Glutamatergic neuron (in vitro differentiated cells): ENCODE measurements at regions not wholly inside any gene's neighbourhood (a gene's known extent, or its start where the extent isn't known, plus 50 kb on each side); places are given as distances from the start of the nearest gene placed in this dataset.

Experiments
- DNase-seq: peaks from one replicate; pipeline ENCODE4 v3.0.0; 2022
- H3K27ac Mint-ChIP-seq: one replicate; pipeline ENCODE4 v1.8.0; 2020; ENCODE audit warnings: mild to moderate bottlenecking, mixed read lengths, inconsistent platforms; ENCODE audit not compliant: unreplicated experiment
- H3K27me3 Mint-ChIP-seq: one replicate; pipeline ENCODE4 v1.8.0; 2020; ENCODE audit warnings: mild to moderate bottlenecking, moderate library complexity, mixed read lengths, inconsistent platforms; ENCODE audit not compliant: unreplicated experiment
- H3K36me3 Mint-ChIP-seq: one replicate; pipeline ENCODE4 v1.8.0; 2020; ENCODE audit warnings: mild to moderate bottlenecking, mixed read lengths, inconsistent platforms; ENCODE audit not compliant: unreplicated experiment
- H3K4me1 Mint-ChIP-seq: one replicate; pipeline ENCODE4 v1.8.0; 2020; ENCODE audit warnings: mild to moderate bottlenecking, low read depth, mixed read lengths, inconsistent platforms; ENCODE audit not compliant: unreplicated experiment
- H3K4me3 Mint-ChIP-seq: one replicate; pipeline ENCODE4 v1.8.0; 2020; ENCODE audit warnings: mild to moderate bottlenecking, mixed read lengths, inconsistent platforms; ENCODE audit not compliant: unreplicated experiment
- H3K9me3 Mint-ChIP-seq: one replicate; pipeline ENCODE4 v1.8.0; 2020; ENCODE audit warnings: mild to moderate bottlenecking, moderate library complexity, mixed read lengths, inconsistent platforms; ENCODE audit not compliant: unreplicated experiment
- TF ChIP-seq, protein P1 (sequence below): fragments of 200-600 bp; sonication (generic); IDR thresholded peaks from one replicate; pipeline ENCODE4 v1.5.0; 2021; ENCODE audit not compliant: partially characterized antibody, unreplicated experiment

DNA sequence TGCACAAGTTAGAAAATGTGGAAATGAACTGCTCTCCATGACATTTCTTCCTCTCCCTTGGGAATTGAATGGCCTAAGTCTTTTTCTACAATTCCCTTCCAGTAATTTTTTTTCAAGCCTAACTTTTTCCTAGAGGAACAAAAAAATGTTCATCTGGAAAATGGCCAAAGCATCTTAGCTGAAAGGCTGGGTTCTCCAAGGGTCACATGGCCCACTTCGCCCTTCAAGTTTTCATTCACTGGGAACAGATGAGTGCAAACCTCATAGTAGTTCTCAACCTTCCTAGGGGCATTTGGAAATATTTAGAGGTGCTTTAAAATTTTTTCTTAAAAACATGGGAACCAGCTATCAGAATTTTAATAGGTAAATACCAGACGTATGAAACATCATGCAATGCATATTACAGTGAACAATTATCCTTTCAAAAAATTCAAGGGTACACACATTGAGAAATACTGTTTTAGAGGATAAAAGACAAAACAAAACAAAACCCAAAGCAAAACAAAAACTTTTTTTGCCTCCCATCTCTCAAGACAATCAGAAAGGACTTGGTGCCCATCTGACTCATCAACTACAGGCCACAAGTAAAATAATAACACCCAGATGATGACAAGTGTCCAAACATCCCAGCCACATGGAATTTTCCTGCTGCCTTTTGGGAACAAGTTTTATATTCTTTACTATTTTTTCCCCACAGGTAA is 208.8 kb downstream of the SLITRK6 start:
- H3K27me3 Mint-ChIP-seq = no peaks in the 10 kb centered on the region
- no peaks in the 10 kb centered on the region for H3K36me3 Mint-ChIP-seq
- TF ChIP-seq, protein P1, sequence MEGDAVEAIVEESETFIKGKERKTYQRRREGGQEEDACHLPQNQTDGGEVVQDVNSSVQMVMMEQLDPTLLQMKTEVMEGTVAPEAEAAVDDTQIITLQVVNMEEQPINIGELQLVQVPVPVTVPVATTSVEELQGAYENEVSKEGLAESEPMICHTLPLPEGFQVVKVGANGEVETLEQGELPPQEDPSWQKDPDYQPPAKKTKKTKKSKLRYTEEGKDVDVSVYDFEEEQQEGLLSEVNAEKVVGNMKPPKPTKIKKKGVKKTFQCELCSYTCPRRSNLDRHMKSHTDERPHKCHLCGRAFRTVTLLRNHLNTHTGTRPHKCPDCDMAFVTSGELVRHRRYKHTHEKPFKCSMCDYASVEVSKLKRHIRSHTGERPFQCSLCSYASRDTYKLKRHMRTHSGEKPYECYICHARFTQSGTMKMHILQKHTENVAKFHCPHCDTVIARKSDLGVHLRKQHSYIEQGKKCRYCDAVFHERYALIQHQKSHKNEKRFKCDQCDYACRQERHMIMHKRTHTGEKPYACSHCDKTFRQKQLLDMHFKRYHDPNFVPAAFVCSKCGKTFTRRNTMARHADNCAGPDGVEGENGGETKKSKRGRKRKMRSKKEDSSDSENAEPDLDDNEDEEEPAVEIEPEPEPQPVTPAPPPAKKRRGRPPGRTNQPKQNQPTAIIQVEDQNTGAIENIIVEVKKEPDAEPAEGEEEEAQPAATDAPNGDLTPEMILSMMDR = no peak
- H3K4me1 Mint-ChIP-seq = no peaks in the 10 kb centered on the region
- no peak for DNase-seq
- H3K4me3 Mint-ChIP-seq = no peak overlapping the region
- no peak overlapping the region for H3K27ac Mint-ChIP-seq
- H3K9me3 Mint-ChIP-seq = no peaks in the 10 kb centered on the region

DNA sequence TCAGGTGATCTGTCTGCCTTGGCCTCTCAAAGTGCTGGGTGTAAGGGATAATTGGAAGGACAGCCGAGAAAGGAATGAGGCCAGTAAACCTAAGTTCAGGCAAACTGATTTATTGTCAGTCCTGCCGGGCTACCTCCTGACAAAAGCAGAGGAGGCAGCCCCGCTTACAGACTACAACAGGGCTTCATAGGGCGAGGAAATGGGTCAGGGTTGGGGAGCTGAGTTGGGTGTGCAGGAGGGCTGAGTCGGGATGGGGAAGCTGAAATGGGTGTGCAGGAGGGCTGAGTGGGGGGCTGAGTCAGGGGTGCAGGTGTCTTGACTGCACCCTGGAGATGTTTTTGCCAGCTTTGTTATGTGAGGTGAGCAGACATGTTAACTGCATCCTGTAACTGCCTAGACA is 210.2 kb downstream of the SLITRK6 start:
- Mint-ChIP-seq H3K27ac (no peak overlapping the region), H3K36me3 (no peaks in the 10 kb centered on the region), H3K9me3 (no peaks in the 10 kb centered on the region), H3K4me1 (no peaks in the 10 kb centered on the region), H3K4me3 (no peak overlapping the region), H3K27me3 (no peaks in the 10 kb centered on the region)
- TF ChIP-seq, protein P1 = no peak
- DNase-seq = no peak

DNA sequence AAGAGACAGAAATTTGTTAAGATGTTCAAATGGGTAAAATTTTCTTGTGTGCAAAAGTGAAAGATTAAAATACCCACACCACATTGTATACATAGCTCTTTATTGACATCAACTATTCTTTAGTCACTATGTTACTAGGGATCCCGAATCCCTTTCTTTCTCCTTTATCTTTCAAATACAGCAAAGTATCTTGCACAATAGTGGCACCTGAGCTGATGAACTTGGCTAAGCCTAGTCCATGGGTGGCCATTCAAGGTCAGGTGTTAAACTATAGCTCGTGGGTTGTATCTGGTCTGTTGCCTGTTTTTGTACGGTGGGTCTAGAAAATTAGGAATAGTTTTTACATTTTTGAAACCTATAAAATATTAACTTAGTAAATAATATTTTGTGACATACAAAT is 210.9 kb downstream of the SLITRK6 start:
- Mint-ChIP-seq H3K9me3 (no peaks in the 10 kb centered on the region), H3K27me3 (no peaks in the 10 kb centered on the region), H3K36me3 (no peaks in the 10 kb centered on the region), H3K4me3 (no peak overlapping the region), H3K4me1 (no peaks in the 10 kb centered on the region), H3K27ac (no peak overlapping the region)
- no peak for DNase-seq
- TF ChIP-seq, protein P1 = no peak

DNA sequence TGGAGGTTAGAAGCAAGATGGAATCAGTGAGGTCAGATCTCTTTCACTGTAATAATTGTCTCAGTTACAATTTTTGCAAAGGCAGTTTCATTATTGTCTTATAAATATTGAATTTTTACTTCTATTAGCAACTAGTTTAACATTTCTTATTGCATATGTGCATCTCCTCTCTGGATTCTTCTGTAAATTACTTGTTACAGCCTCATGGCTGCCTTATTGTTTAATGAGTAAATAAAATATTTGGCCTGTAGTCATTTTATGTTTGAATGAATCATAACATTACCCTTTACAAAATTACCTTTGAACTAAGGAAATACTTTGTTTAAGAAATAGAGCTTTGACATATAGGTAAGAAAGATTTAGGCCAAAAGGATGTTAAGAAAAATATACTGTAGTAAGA is 212.4 kb downstream of the SLITRK6 start:
- H3K27ac Mint-ChIP-seq = no peak overlapping the region
- H3K27me3 Mint-ChIP-seq = no peaks in the 10 kb centered on the region
- H3K9me3 Mint-ChIP-seq = no peaks in the 10 kb centered on the region
- TF ChIP-seq, protein P1 = no peak
- no peak overlapping the region for H3K4me3 Mint-ChIP-seq
- DNase-seq = no peak
- H3K4me1 Mint-ChIP-seq = no peaks in the 10 kb centered on the region
- H3K36me3 Mint-ChIP-seq = no peaks in the 10 kb centered on the region

DNA sequence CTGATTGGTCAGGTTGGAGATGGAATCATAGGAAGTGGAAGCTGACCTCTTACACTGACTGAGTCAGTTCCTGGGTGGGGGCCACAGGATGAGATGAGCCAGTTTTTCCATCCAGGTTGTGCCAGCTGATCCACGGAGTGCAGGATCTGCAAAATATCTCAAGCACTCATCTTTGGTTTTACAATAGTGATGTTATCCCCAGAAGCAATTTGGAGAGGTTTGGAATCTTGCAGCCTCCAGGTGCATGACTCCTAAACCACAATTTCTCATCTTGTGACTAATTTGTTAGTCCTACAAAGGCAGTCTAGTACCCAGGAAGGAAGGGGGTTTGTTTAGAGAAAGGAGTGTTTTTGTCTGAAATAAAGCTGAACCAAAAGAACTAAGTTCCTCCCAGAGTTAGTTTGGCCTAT is 212.8 kb downstream of the SLITRK6 start:
- H3K4me1 Mint-ChIP-seq = no peaks in the 10 kb centered on the region
- H3K27ac Mint-ChIP-seq = no peak overlapping the region
- H3K9me3 Mint-ChIP-seq = no peaks in the 10 kb centered on the region

More for the DNA sequence above, 212.8 kb downstream of the SLITRK6 start:
- Mint-ChIP-seq H3K27me3 (no peaks in the 10 kb centered on the region), H3K4me3 (no peak overlapping the region), H3K36me3 (no peaks in the 10 kb centered on the region)
- TF ChIP-seq, protein P1 = no peak
- no peak for DNase-seq
